ENCODE measurements at regions not wholly inside any gene's neighbourhood (a gene's known extent, or its start where the extent isn't known, plus 50 kb on each side); places are given as distances from the start of the nearest gene placed in this dataset.
"Not testable (repeated sequence)": the region's sequence is repeated elsewhere in the genome, so short reads cannot be mapped to it uniquely, and the experiment has no call there.

- DNase-seq: no peak
These were observed 115.3 kb downstream of the LTN1 start for GRCh38 chr21:28877318-28877884.

GRCh38 chr21:28875078-28875477 is 117.6 kb downstream of the LTN1 start:
- DNase-seq: no peak

- no peak for DNase-seq
These were observed 120.5 kb downstream of the LTN1 start for GRCh38 chr21:28872218-28872617.

GRCh38 chr21:28871388-28872010 is 121.2 kb downstream of the LTN1 start:
- no peak for DNase-seq

GRCh38 chr21:28867401-28867800 is 125.3 kb downstream of the LTN1 start:
- DNase-seq: no peak

- DNase-seq: no peak
These were observed 127.0 kb downstream of the LTN1 start for GRCh38 chr21:28865488-28866186.

- no peak for DNase-seq
These were observed 134.3 kb downstream of the LTN1 start for GRCh38 chr21:28858424-28858823.

- no peak for DNase-seq
These were observed 134.9 kb downstream of the LTN1 start for GRCh38 chr21:28857752-28858151.

- no peak for DNase-seq
These were observed 136.0 kb downstream of the LTN1 start for GRCh38 chr21:28856588-28857250.

- DNase-seq: no peak
These were observed 140.0 kb downstream of the LTN1 start for GRCh38 chr21:28852706-28853105.

GRCh38 chr21:28851645-28852044 is 141.0 kb downstream of the LTN1 start:
- DNase-seq: no peak

- DNase-seq: not testable (repeated sequence)
These were observed 153.4 kb downstream of the LTN1 start for GRCh38 chr21:28839237-28839636.

GRCh38 chr21:28837426-28837825 is 155.3 kb downstream of the LTN1 start:
- DNase-seq: not testable (repeated sequence)

- not testable (repeated sequence) for DNase-seq
These were observed 156.1 kb downstream of the LTN1 start for GRCh38 chr21:28836588-28836987.

GRCh38 chr21:28834335-28835238 is 158.1 kb downstream of the LTN1 start:
- no peak for DNase-seq

GRCh38 chr21:28833609-28834008 is 159.1 kb downstream of the LTN1 start:
- DNase-seq: no peak

- DNase-seq: no peak
These were observed 159.5 kb downstream of the LTN1 start for GRCh38 chr21:28833182-28833581.

- no peak for DNase-seq
These were observed 160.0 kb downstream of the LTN1 start for GRCh38 chr21:28832715-28833061.

- no peak for DNase-seq
These were observed 160.5 kb downstream of the LTN1 start for GRCh38 chr21:28832013-28832714.

GRCh38 chr21:28828981-28829380 is 163.7 kb downstream of the LTN1 start:
- DNase-seq: no peak

- no peak for DNase-seq
These were observed 164.7 kb downstream of the LTN1 start for GRCh38 chr21:28828021-28828420.

- DNase-seq: no peak
These were observed 165.3 kb downstream of the LTN1 start for GRCh38 chr21:28827422-28827821.

Measured in inflammatory macrophage (primary cell).